WTC11 (cell line): ENCODE measurements at regions not wholly inside any gene's neighbourhood (a gene's known extent, or its start where the extent isn't known, plus 50 kb on each side); places are given as distances from the start of the nearest gene placed in this dataset.

Experiments used
- ATAC-seq: fragments of 200-7000 bp; cut with Tn5 transposase; 2 replicates; pipeline ENCODE4 v1.10.0; 2021; ENCODE audit warnings: mild to moderate bottlenecking, moderate library complexity
- CTCF ChIA-PET: fragments of 300-600 bp; sonication (Branson Sonifier 250); formaldehyde crosslinking; loops from one replicate; lab custom pipeline; 2021; ENCODE audit warnings: antibody characterized with exemption; lab: Charles Lee
- POLR2A ChIA-PET: fragments of 350-600 bp; sonication (Branson Sonifier 250); formaldehyde crosslinking; loops from one replicate; lab custom pipeline; 2021; ENCODE audit warnings: antibody characterized with exemption; lab: Charles Lee
- DNase-seq: peaks from one replicate; pipeline ENCODE4 v3.0.0; 2021; ENCODE audit warnings: low spot score
- H3K27ac Mint-ChIP-seq: 2 replicates; pipeline ENCODE4 v1.8.0; 2021; ENCODE audit warnings: mixed read lengths
- H3K27me3 Mint-ChIP-seq: 2 replicates; pipeline ENCODE4 v1.8.0; 2021; ENCODE audit warnings: low read depth, mild to moderate bottlenecking, moderate library complexity, mixed read lengths
- H3K36me3 Mint-ChIP-seq: 2 replicates; pipeline ENCODE4 v1.8.0; 2021; ENCODE audit warnings: mixed read lengths
- H3K4me1 Mint-ChIP-seq: 2 replicates; pipeline ENCODE4 v1.8.0; 2022; ENCODE audit warnings: mixed read lengths
- H3K4me3 Mint-ChIP-seq: 2 replicates; pipeline ENCODE4 v1.8.0; 2021; ENCODE audit warnings: mild to moderate bottlenecking, moderate library complexity, mixed read lengths
- H3K9me3 Mint-ChIP-seq: 2 replicates; pipeline ENCODE4 v1.8.0; 2021; ENCODE audit warnings: mixed read lengths
- AFF4 ChIP-seq: sonication (generic); formaldehyde crosslinking; IDR thresholded peaks from 2 replicates; pipeline ENCODE4 v1.8.1; 2023; ENCODE audit warnings: mild to moderate bottlenecking, missing genetic modification reagents, borderline replicate concordance
- CBFB ChIP-seq: sonication (generic); formaldehyde crosslinking; IDR thresholded peaks from 2 replicates; pipeline ENCODE4 v1.8.1; 2022; ENCODE audit warnings: mild to moderate bottlenecking, low read depth, missing genetic modification reagents
- E2F4 ChIP-seq: sonication (generic); formaldehyde crosslinking; IDR thresholded peaks from 2 replicates; pipeline ENCODE4 v1.8.1; 2022; ENCODE audit warnings: low read depth, mild to moderate bottlenecking, moderate library complexity, missing genetic modification reagents, borderline replicate concordance
- ETV6 ChIP-seq: sonication (generic); formaldehyde crosslinking; IDR thresholded peaks from 2 replicates; pipeline ENCODE4 v1.8.1; 2022; ENCODE audit warnings: mild to moderate bottlenecking, missing genetic modification reagents
- FOXP1 ChIP-seq: sonication (generic); formaldehyde crosslinking; IDR thresholded peaks from 2 replicates; pipeline ENCODE4 v1.8.0; 2022; ENCODE audit warnings: missing genetic modification reagents, mild to moderate bottlenecking, moderate library complexity, borderline replicate concordance
- GRHL2 ChIP-seq: fragments of 250-450 bp; sonication (Bioruptor Pico); IDR thresholded peaks from 2 replicates; pipeline ENCODE4 v1.8.0; 2022; ENCODE audit warnings: mild to moderate bottlenecking, moderate library complexity; ENCODE audit not compliant: insufficient replicate concordance, severe bottlenecking
- GTF2I ChIP-seq: fragments of 250-450 bp; sonication (Bioruptor Pico); conservative IDR thresholded peaks from 2 replicates; pipeline ENCODE4 v1.4.0; 2021; ENCODE audit warnings: mild to moderate bottlenecking
- JAZF1 ChIP-seq: fragments of 250-450 bp; sonication (Bioruptor Pico); IDR thresholded peaks from 2 replicates; pipeline ENCODE4 v1.9.0; 2021; ENCODE audit warnings: moderate library complexity, mild to moderate bottlenecking, inconsistent platforms
- RELA ChIP-seq: sonication (generic); formaldehyde crosslinking; IDR thresholded peaks from 2 replicates; pipeline ENCODE4 v1.8.1; 2022; ENCODE audit warnings: missing genetic modification reagents, mild to moderate bottlenecking, borderline replicate concordance
- RORB ChIP-seq: fragments of 250-450 bp; sonication (Bioruptor Pico); IDR thresholded peaks from 2 replicates; pipeline ENCODE4 v1.9.0; 2021; ENCODE audit warnings: mild to moderate bottlenecking
- ZNF138 ChIP-seq: sonication (generic); formaldehyde crosslinking; conservative IDR thresholded peaks from 2 replicates; pipeline ENCODE4 v1.8.1; 2022; ENCODE audit warnings: mild to moderate bottlenecking, moderate library complexity, missing genetic modification reagents
- TF ChIP-seq, protein P1 (sequence below): sonication (generic); formaldehyde crosslinking; conservative IDR thresholded peaks from 2 replicates; pipeline ENCODE4 v1.8.1; 2023; ENCODE audit warnings: mild to moderate bottlenecking, low read depth, missing genetic modification reagents, moderate library complexity
- TF ChIP-seq, protein P2 (sequence below): sonication (generic); formaldehyde crosslinking; IDR thresholded peaks from 2 replicates; pipeline ENCODE4 v1.8.1; 2023; ENCODE audit warnings: mild to moderate bottlenecking, missing genetic modification reagents
- TF ChIP-seq, protein P3 (sequence below): sonication (generic); formaldehyde crosslinking; IDR thresholded peaks from 2 replicates; pipeline ENCODE4 v1.8.1; 2023; ENCODE audit warnings: mild to moderate bottlenecking, missing genetic modification reagents, moderate library complexity
- TF ChIP-seq, protein P4 (sequence below): sonication (generic); formaldehyde crosslinking; IDR thresholded peaks from 2 replicates; pipeline ENCODE4 v1.8.1; 2022; ENCODE audit warnings: mild to moderate bottlenecking, moderate library complexity, missing genetic modification reagents
- TF ChIP-seq, protein P5 (sequence below): sonication (generic); formaldehyde crosslinking; IDR thresholded peaks from 2 replicates; pipeline ENCODE4 v1.8.0; 2023; ENCODE audit warnings: missing genetic modification reagents

DNA sequence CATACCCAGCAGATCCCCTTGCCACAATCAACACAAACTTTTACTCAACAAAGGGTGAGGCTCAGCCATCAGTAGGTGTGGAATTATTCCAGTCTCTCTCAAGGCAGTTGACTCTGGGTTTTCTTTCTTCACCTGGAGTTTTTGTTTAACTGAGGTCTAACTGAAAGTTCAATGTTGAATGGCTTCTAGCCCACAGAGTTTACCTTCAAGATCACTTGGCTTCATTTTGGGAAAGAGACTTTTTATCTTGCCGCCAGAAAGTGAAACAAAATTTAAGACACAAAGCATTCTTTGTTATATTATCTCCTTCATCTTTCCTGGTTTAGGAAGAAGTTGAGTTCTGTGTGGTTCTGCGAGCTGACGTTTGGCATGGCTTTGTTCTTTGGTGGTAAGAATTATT, 83.8 kb upstream of the RASGEF1B start (continued):
- no peak for TF ChIP-seq AFF4 (CRISPR knock-in tag)
- TF ChIP-seq, all 79 proteins: peak for 0

DNA sequence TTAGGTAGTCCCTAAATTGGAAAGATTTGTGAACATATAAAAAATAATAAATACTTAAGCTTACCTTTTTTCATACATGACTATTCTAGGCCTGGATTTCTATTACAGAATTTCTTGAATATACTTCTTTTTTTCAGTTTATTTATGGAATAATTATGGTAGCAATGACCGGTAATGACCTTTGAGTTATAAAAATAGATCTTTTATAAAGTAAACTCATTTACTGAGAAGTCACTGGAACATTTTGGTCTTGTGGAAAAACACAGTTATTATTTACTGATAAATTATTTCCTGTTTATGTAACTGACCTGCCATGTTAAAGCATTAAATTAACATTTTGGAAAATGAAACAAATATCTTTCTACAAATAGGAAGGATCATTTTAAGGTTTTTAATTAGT, 80.4 kb upstream of the RASGEF1B start:
- Mint-ChIP-seq H3K4me3 (no peak overlapping the region), H3K27ac (no peak overlapping the region), H3K36me3 (no peaks in the 10 kb centered on the region), H3K9me3 (peaks cover 9% of the 10 kb centered on the region), H3K4me1 (peaks cover 20% of the 10 kb centered on the region), H3K27me3 (no peaks in the 10 kb centered on the region)
- ATAC-seq = no peak
- DNase-seq = no peak
- ChIA-PET POLR2A (no interaction called here), CTCF (no interaction called here)
- no peak for TF ChIP-seq JAZF1 (CRISPR knock-in tag)
- no peak for TF ChIP-seq E2F4 (CRISPR knock-in tag)
- TF ChIP-seq, protein P1, sequence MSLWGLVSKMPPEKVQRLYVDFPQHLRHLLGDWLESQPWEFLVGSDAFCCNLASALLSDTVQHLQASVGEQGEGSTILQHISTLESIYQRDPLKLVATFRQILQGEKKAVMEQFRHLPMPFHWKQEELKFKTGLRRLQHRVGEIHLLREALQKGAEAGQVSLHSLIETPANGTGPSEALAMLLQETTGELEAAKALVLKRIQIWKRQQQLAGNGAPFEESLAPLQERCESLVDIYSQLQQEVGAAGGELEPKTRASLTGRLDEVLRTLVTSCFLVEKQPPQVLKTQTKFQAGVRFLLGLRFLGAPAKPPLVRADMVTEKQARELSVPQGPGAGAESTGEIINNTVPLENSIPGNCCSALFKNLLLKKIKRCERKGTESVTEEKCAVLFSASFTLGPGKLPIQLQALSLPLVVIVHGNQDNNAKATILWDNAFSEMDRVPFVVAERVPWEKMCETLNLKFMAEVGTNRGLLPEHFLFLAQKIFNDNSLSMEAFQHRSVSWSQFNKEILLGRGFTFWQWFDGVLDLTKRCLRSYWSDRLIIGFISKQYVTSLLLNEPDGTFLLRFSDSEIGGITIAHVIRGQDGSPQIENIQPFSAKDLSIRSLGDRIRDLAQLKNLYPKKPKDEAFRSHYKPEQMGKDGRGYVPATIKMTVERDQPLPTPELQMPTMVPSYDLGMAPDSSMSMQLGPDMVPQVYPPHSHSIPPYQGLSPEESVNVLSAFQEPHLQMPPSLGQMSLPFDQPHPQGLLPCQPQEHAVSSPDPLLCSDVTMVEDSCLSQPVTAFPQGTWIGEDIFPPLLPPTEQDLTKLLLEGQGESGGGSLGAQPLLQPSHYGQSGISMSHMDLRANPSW (CRISPR knock-in tag) = no peak
- TF ChIP-seq RORB (CRISPR knock-in tag) = no peak
- TF ChIP-seq RELA = no peak
- no peak for TF ChIP-seq CBFB (CRISPR knock-in tag)
- TF ChIP-seq FOXP1 = no peak
- TF ChIP-seq, protein P2, sequence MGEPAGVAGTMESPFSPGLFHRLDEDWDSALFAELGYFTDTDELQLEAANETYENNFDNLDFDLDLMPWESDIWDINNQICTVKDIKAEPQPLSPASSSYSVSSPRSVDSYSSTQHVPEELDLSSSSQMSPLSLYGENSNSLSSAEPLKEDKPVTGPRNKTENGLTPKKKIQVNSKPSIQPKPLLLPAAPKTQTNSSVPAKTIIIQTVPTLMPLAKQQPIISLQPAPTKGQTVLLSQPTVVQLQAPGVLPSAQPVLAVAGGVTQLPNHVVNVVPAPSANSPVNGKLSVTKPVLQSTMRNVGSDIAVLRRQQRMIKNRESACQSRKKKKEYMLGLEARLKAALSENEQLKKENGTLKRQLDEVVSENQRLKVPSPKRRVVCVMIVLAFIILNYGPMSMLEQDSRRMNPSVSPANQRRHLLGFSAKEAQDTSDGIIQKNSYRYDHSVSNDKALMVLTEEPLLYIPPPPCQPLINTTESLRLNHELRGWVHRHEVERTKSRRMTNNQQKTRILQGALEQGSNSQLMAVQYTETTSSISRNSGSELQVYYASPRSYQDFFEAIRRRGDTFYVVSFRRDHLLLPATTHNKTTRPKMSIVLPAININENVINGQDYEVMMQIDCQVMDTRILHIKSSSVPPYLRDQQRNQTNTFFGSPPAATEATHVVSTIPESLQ (CRISPR knock-in tag) = no peak
- TF ChIP-seq, protein P3, sequence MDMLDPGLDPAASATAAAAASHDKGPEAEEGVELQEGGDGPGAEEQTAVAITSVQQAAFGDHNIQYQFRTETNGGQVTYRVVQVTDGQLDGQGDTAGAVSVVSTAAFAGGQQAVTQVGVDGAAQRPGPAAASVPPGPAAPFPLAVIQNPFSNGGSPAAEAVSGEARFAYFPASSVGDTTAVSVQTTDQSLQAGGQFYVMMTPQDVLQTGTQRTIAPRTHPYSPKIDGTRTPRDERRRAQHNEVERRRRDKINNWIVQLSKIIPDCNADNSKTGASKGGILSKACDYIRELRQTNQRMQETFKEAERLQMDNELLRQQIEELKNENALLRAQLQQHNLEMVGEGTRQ (CRISPR knock-in tag) = no peak
- no peak for TF ChIP-seq GTF2I

- Mint-ChIP-seq H3K4me1 (peaks cover 8% of the 10 kb centered on the region), H3K27ac (no peak overlapping the region), H3K9me3 (peaks cover 9% of the 10 kb centered on the region), H3K27me3 (no peaks in the 10 kb centered on the region), H3K36me3 (no peaks in the 10 kb centered on the region), H3K4me3 (no peak overlapping the region)
- ChIA-PET POLR2A (no interaction called here), CTCF (interaction anchor here (1.1 kb wide), 1 partner anchor 48 kb away, joined by 3 read pairs; no protein-coding TSS in a partner anchor)
- ATAC-seq (no peak), DNase-seq (no peak)
- TF ChIP-seq, protein P4, sequence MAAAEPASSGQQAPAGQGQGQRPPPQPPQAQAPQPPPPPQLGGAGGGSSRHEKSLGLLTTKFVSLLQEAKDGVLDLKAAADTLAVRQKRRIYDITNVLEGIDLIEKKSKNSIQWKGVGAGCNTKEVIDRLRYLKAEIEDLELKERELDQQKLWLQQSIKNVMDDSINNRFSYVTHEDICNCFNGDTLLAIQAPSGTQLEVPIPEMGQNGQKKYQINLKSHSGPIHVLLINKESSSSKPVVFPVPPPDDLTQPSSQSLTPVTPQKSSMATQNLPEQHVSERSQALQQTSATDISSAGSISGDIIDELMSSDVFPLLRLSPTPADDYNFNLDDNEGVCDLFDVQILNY (CRISPR knock-in tag) = no peak
- TF ChIP-seq, protein P5, sequence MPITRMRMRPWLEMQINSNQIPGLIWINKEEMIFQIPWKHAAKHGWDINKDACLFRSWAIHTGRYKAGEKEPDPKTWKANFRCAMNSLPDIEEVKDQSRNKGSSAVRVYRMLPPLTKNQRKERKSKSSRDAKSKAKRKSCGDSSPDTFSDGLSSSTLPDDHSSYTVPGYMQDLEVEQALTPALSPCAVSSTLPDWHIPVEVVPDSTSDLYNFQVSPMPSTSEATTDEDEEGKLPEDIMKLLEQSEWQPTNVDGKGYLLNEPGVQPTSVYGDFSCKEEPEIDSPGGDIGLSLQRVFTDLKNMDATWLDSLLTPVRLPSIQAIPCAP (CRISPR knock-in tag) = no peak
- TF ChIP-seq ETV6 (CRISPR knock-in tag) (no peak), GRHL2 (CRISPR knock-in tag) (no peak), ZNF138 (CRISPR knock-in tag) (no peak)
- TF ChIP-seq, protein P3 (CRISPR knock-in tag) = no peak
- TF ChIP-seq, protein P1 (CRISPR knock-in tag) = no peak
These were observed 78.7 kb upstream of the RASGEF1B start for GRCh38 chr4:81550388-81550859.
